K562 (cell line): ENCODE measurements at regions not wholly inside any gene's neighbourhood (a gene's known extent, or its start where the extent isn't known, plus 50 kb on each side); places are given as distances from the start of the nearest gene placed in this dataset.

Experiments used
- CBFA2T2 ChIP-seq: fragments of 450-650 bp; conservative IDR thresholded peaks from 2 replicates; pipeline ENCODE4 v1.6.1; 2017; ENCODE audit warnings: mild to moderate bottlenecking
- GATA2 ChIP-seq: sonication (generic); formaldehyde crosslinking; IDR thresholded peaks from 2 replicates; pipeline ENCODE4 v1.4.0; 2020; ENCODE audit warnings: mild to moderate bottlenecking, missing genetic modification reagents
- KLF16 ChIP-seq: IDR thresholded peaks from 2 replicates; pipeline ENCODE4 v1.6.1; 2016; ENCODE audit warnings: antibody characterized with exemption
- MAZ ChIP-seq, 2 experiments: fragments of 450-650 bp in 1 of 2; sonication (generic) in 1 of 2; formaldehyde crosslinking; IDR thresholded peaks in 1 of 2; conservative IDR thresholded peaks in 1 of 2; 2 replicates each; pipeline versions ENCODE4 v1.4.0 to v1.5.0; 2020; ENCODE audit warnings: mild to moderate bottlenecking in 1 of 2, missing genetic modification reagents in 1 of 2
- MEIS2 ChIP-seq: fragments of 450-650 bp; IDR thresholded peaks from 2 replicates; pipeline ENCODE4 v1.6.1; 2014; ENCODE audit warnings: mild to moderate bottlenecking; ENCODE audit not compliant: partially characterized antibody
- MXI1 ChIP-seq: IDR thresholded peaks from 2 replicates; pipeline ENCODE4 v1.6.1; 2011; ENCODE audit warnings: low read depth, mild to moderate bottlenecking, improper control_type of control experiment, low read length
- PBX2 ChIP-seq, 2 experiments: IDR thresholded peaks in 1 of 2; conservative IDR thresholded peaks in 1 of 2; 2 replicates each; pipeline ENCODE4 v1.6.1; 2016; ENCODE audit warnings: low read depth in 2 of 2, mild to moderate bottlenecking in 1 of 2, missing compliant biosample characterization in 1 of 2, missing genetic modification characterization in 1 of 2, moderate library complexity in 1 of 2
- PKNOX1 ChIP-seq: fragments of 450-650 bp; IDR thresholded peaks from 2 replicates; pipeline ENCODE4 v1.6.1; 2016
- SETDB1 ChIP-seq: IDR thresholded peaks from one replicate; pipeline ENCODE4 v1.6.1; 2012; ENCODE audit warnings: low read length, control low read depth, inconsistent platforms
- SMAD1 ChIP-seq: fragments of 150-350 bp; IDR thresholded peaks from 2 replicates; pipeline ENCODE4 v1.6.1; 2014; ENCODE audit warnings: low read length, low read depth; ENCODE audit not compliant: partially characterized antibody
- SMAD3 ChIP-seq: fragments of 450-650 bp; formaldehyde crosslinking; conservative IDR thresholded peaks from 2 replicates; pipeline ENCODE4 v1.4.0; 2020; ENCODE audit warnings: mild to moderate bottlenecking
- SRSF9 ChIP-seq: fragments of 200-400 bp; formaldehyde crosslinking; IDR thresholded peaks from 2 replicates; pipeline ENCODE4 v1.6.1; 2017; ENCODE audit warnings: low read depth, low read length, borderline replicate concordance
- STAT5A ChIP-seq: IDR thresholded peaks from 2 replicates; pipeline ENCODE4 v1.6.1; 2012; ENCODE audit warnings: low read length, inconsistent platforms, borderline replicate concordance
- TBL1XR1 ChIP-seq, 2 experiments: IDR thresholded peaks; 2 replicates each; pipeline ENCODE4 v1.6.1; 2012; ENCODE audit warnings: improper control_type of control experiment in 2 of 2, low read length in 2 of 2, mild to moderate bottlenecking in 1 of 2
- TFAP4 ChIP-seq: sonication (generic); formaldehyde crosslinking; IDR thresholded peaks from 2 replicates; pipeline ENCODE4 v1.8.0; 2022; ENCODE audit warnings: missing genetic modification reagents, mild to moderate bottlenecking, moderate library complexity, borderline replicate concordance
- TSHZ1 ChIP-seq: fragments of 250-450 bp; sonication (Bioruptor Pico); IDR thresholded peaks from 2 replicates; pipeline ENCODE4 v1.4.0; 2020; ENCODE audit warnings: mild to moderate bottlenecking, moderate library complexity
- ZEB2 ChIP-seq: fragments of 450-650 bp; IDR thresholded peaks from 2 replicates; pipeline ENCODE4 v1.6.1; 2016
- ZNF197 ChIP-seq: fragments of 200-800 bp; sonication (Bioruptor generic); IDR thresholded peaks from 2 replicates; pipeline ENCODE4 v1.6.1; 2016; ENCODE audit warnings: low read depth, missing genetic modification characterization, missing compliant biosample characterization
- ZNF511 ChIP-seq: sonication (generic); formaldehyde crosslinking; IDR thresholded peaks from 2 replicates; pipeline ENCODE4 v1.8.0; 2022; ENCODE audit warnings: mild to moderate bottlenecking, missing genetic modification reagents

- TF ChIP-seq PBX2 (CRISPR knock-in tag; IDR thresholded peaks at IDR 0.05; ENCODE audit: low read depth) = no peak
- TF ChIP-seq PBX2 (tag; conservative IDR thresholded peaks at IDR 0.05; ENCODE audit: low read depth) = peak; percentile 8; the same call in 1 of the 2 replicates
- peak; percentile 93 for TF ChIP-seq SMAD1
- peak; percentile 32; the same call in 1 of the 2 replicates for TF ChIP-seq PKNOX1
- no peak for TF ChIP-seq MXI1
- TF ChIP-seq STAT5A = peak; percentile 52
- TF ChIP-seq TFAP4 (CRISPR knock-in tag) = peak; percentile 24; the same call in 1 of the 2 replicates
- peak; percentile 38 to 53; a peak in 2 of 4 replicates for TF ChIP-seq MAZ (CRISPR knock-in tag; conservative IDR thresholded peaks at IDR 0.05 in 1 of 2, IDR thresholded peaks at IDR 0.05 in 1 of 2)
- TF ChIP-seq ZEB2 = peak; percentile 85
- TF ChIP-seq SRSF9 = no peak
- TF ChIP-seq KLF16 = peak; percentile 82
- TF ChIP-seq ZNF511 (CRISPR knock-in tag) = no peak
- no peak for TF ChIP-seq TSHZ1 (CRISPR knock-in tag)
- peak; percentile 88 for TF ChIP-seq CBFA2T2
- TF ChIP-seq ZNF197 (CRISPR knock-in tag) = 0 out of 2 replicates have a peak, but pooled peaks have one; percentile 31
- TF ChIP-seq SETDB1 = no peak
- peak; percentile 57 for TF ChIP-seq MEIS2
- TF ChIP-seq TBL1XR1 (IDR thresholded peaks at IDR 0.05; ENCODE audit: low read length in 2 of 2) = peak in 1 of 2 experiments; percentile 79; a peak in 2 of 4 replicates
- 0 out of 2 replicates have a peak, but pooled peaks have one; percentile 23 for TF ChIP-seq SMAD3 (CRISPR knock-in tag)
- TF ChIP-seq GATA2 (CRISPR knock-in tag) = peak; percentile 76
Observed at GRCh38 chr1:14443164-14443787, 155.2 kb upstream of the KAZN start (continued).
